Cardiac fibroblast (primary cell): ENCODE measurements at regions not wholly inside any gene's neighbourhood (a gene's known extent, or its start where the extent isn't known, plus 50 kb on each side); places are given as distances from the start of the nearest gene placed in this dataset.

Source experiments
- DNase-seq, 2 donors: peaks; one replicate each; pipeline versions ENCODE4 v3.0.0 to v3.0.0-alpha.2; 2010; ENCODE audit warnings: low read depth in 2 of 2
- H3K4me3 ChIP-seq, 2 donors: replicated peaks in 1 of 2; 1 replicate in 1 of 2; 2 replicates in 1 of 2; pipeline ENCODE4 v1.5.1; 2011; ENCODE audit warnings: low read depth in 2 of 2, low read length in 2 of 2, mild to moderate bottlenecking in 2 of 2, moderate library complexity in 1 of 2
- TF ChIP-seq, protein P1 (sequence below): IDR thresholded peaks from one replicate; pipeline ENCODE4 v1.5.1; 2011; ENCODE audit warnings: low read depth, mild to moderate bottlenecking, low read length, inconsistent platforms

GRCh38 chr3:110897046-110897445 is 174.6 kb upstream of the NECTIN3 start:
- DNase-seq: no peak
- TF ChIP-seq, protein P1, sequence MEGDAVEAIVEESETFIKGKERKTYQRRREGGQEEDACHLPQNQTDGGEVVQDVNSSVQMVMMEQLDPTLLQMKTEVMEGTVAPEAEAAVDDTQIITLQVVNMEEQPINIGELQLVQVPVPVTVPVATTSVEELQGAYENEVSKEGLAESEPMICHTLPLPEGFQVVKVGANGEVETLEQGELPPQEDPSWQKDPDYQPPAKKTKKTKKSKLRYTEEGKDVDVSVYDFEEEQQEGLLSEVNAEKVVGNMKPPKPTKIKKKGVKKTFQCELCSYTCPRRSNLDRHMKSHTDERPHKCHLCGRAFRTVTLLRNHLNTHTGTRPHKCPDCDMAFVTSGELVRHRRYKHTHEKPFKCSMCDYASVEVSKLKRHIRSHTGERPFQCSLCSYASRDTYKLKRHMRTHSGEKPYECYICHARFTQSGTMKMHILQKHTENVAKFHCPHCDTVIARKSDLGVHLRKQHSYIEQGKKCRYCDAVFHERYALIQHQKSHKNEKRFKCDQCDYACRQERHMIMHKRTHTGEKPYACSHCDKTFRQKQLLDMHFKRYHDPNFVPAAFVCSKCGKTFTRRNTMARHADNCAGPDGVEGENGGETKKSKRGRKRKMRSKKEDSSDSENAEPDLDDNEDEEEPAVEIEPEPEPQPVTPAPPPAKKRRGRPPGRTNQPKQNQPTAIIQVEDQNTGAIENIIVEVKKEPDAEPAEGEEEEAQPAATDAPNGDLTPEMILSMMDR: no peak
- no peak overlapping the region for H3K4me3 ChIP-seq

- TF ChIP-seq, protein P1: no peak
- H3K4me3 ChIP-seq: no peak overlapping the region
- DNase-seq: peak in 1 of 2 donors; percentile 6
Measured at GRCh38 chr3:110900576-110900975, 171.0 kb upstream of the NECTIN3 start.

DNA sequence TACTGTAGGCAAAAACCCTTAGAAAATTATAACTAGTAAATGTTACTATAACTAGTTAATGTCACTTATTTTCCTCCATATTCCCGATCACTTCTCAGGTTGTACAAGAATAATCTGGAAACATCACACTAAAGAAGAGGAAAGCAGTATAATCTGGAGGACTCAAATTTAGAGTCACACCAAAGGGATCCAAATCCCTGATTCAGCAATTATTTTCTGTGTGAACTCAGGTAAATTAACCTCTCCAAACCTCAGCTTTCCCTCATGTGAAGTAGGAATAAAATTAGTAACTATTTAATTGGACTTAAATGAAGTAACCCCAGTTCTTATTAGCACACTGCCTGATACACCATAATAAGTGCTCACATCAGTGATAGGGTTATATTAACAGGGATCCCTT is 170.1 kb upstream of the NECTIN3 start:
- no peak overlapping the region for H3K4me3 ChIP-seq
- TF ChIP-seq, protein P1: no peak
- no peak for DNase-seq

- no peak for DNase-seq
- H3K4me3 ChIP-seq: no peak overlapping the region
- TF ChIP-seq, protein P1: no peak
Measured at GRCh38 chr3:110902453-110903085, 169.0 kb upstream of the NECTIN3 start.

DNA sequence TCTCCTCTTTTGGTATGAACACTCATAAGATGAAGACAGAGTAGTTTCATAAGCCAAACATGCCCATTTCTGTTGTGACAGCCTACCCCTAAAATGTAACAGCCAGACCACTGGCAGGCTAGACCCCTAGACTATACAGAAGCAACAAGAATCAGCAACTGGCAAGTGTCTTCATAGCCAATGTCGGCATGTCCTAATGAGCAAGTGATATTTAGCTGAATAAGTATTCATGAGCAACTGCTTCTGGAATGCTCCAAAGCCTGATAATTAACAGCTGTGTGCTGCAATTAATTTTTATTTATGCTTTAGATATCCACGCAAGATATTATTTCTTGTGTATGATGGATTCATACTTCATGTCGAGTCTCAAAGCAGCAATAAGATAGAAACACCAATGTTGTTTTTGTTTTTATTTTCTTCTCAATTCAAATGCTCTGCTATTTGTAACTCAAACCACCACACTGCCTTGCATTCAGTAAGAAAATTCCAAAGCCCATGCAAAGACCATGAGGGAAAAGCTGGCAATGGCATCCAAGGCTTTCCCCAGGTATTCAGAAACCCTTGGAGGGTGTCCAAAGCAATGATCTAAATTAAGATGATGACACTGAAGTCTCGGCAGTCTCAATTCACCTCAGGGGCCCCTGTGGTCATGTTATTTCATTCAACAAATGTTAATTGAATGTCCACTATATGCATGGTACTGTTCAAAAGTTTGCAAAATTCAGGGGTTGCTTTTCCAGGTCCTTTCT is 167.7 kb upstream of the NECTIN3 start:
- TF ChIP-seq, protein P1: no peak

DNA sequence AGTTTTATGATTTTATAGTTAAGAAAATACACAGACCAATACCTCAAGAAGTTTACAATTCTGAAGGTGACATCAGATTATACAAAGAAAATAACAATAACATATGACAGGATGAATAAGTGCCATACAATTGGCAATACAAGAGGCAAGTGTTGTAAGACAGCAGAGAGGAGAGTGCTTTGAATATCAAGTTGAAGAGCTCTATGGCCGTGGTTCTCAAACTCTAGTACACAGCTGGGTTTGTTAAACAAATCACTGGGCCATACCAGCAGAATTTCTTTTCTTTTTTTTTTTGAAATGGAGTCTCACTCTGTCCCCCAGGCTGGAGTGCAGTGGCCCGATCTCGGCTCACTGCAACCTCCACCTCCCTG is 167.1 kb upstream of the NECTIN3 start:
- no peak overlapping the region for H3K4me3 ChIP-seq
- DNase-seq: no peak
- TF ChIP-seq, protein P1: no peak

More for the DNA sequence above, 167.7 kb upstream of the NECTIN3 start:
- no peak for DNase-seq
- no peak overlapping the region for H3K4me3 ChIP-seq
